Mesothelial cell of epicardium (in vitro differentiated cells): ENCODE measurements at regions not wholly inside any gene's neighbourhood (a gene's known extent, or its start where the extent isn't known, plus 50 kb on each side); places are given as distances from the start of the nearest gene placed in this dataset.
"Not testable (repeated sequence)": the region's sequence is repeated elsewhere in the genome, so short reads cannot be mapped to it uniquely, and the experiment has no call there.

Source experiments
- DNase-seq, 2 experiments: peaks; one replicate each; pipeline ENCODE4 v3.0.0; 2021; ENCODE audit warnings: low spot score in 2 of 2; ENCODE audit not compliant: unreplicated experiment in 2 of 2
- H3K27ac Mint-ChIP-seq: 2 replicates; pipeline ENCODE4 v1.8.0; 2021; ENCODE audit warnings: mixed read lengths
- H3K27me3 Mint-ChIP-seq: 2 replicates; pipeline ENCODE4 v1.8.0; 2021; ENCODE audit warnings: low read depth, mixed read lengths
- H3K36me3 Mint-ChIP-seq: 2 replicates; pipeline ENCODE4 v1.8.0; 2021; ENCODE audit warnings: mixed read lengths
- H3K4me1 Mint-ChIP-seq: 2 replicates; pipeline ENCODE4 v1.8.0; 2021; ENCODE audit warnings: mixed read lengths
- H3K4me3 Mint-ChIP-seq: 2 replicates; pipeline ENCODE4 v1.8.0; 2021; ENCODE audit warnings: mild to moderate bottlenecking, moderate library complexity, mixed read lengths
- H3K9me3 Mint-ChIP-seq: 2 replicates; pipeline ENCODE4 v1.8.0; 2021; ENCODE audit warnings: mixed read lengths
- TF ChIP-seq, protein P1 (sequence below): fragments of 200-600 bp; sonication (generic); IDR thresholded peaks from one replicate; pipeline ENCODE4 v1.5.0; 2021; ENCODE audit warnings: antibody characterized with exemption; ENCODE audit not compliant: unreplicated experiment

DNA sequence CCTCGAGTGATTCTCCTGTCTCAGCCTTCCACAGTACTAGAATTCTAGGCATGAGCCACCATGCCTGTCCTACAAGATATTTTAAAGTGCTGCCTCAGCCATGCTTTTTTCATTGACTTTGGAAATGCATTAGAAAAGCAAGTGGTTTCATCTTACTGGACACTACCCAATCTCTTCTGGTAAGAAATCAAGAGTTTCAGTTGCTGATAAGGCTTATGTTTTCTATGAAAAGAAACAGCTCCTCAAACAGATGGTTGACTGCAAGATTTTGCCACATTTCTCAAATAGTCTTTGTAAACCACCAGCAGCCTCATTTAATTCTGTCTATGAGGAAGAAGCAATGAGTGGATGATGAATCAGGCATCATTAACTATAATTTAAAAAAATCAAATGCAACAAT lies 264.5 kb upstream of the LRP1B start:
- TF ChIP-seq, protein P1, sequence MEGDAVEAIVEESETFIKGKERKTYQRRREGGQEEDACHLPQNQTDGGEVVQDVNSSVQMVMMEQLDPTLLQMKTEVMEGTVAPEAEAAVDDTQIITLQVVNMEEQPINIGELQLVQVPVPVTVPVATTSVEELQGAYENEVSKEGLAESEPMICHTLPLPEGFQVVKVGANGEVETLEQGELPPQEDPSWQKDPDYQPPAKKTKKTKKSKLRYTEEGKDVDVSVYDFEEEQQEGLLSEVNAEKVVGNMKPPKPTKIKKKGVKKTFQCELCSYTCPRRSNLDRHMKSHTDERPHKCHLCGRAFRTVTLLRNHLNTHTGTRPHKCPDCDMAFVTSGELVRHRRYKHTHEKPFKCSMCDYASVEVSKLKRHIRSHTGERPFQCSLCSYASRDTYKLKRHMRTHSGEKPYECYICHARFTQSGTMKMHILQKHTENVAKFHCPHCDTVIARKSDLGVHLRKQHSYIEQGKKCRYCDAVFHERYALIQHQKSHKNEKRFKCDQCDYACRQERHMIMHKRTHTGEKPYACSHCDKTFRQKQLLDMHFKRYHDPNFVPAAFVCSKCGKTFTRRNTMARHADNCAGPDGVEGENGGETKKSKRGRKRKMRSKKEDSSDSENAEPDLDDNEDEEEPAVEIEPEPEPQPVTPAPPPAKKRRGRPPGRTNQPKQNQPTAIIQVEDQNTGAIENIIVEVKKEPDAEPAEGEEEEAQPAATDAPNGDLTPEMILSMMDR: no peak
- no peak for DNase-seq
- H3K4me1 Mint-ChIP-seq: no peaks in the 10 kb centered on the region
- no peak overlapping the region for H3K27ac Mint-ChIP-seq
- H3K36me3 Mint-ChIP-seq: no peaks in the 10 kb centered on the region
- no peak overlapping the region for H3K4me3 Mint-ChIP-seq
- peaks cover 31% of the 10 kb centered on the region for H3K9me3 Mint-ChIP-seq
- H3K27me3 Mint-ChIP-seq: peaks cover 2% of the 10 kb centered on the region

DNA sequence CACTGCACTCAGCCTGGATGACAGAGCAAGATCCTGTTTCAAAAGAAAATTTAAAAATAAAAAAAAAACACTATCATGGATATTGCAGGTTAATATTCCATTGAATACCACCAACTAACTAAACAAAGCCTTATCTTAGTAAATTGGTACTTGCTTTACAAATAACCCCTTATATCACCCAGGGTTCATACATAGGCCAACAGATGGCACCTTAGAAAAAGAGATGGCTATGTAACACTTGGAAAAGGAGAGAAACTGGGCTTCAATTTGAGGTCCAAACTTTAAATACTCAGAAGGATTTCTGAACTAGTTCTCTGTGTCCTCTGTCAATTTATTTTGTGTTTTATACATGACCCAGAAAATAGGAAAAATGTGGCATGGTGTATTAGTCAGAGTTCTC lies 249.6 kb upstream of the LRP1B start:
- no peak overlapping the region for H3K27ac Mint-ChIP-seq
- H3K27me3 Mint-ChIP-seq: no peaks in the 10 kb centered on the region
- peaks cover 17% of the 10 kb centered on the region for H3K9me3 Mint-ChIP-seq
- no peak overlapping the region for H3K4me3 Mint-ChIP-seq
- H3K4me1 Mint-ChIP-seq: no peaks in the 10 kb centered on the region
- DNase-seq: no peak
- H3K36me3 Mint-ChIP-seq: no peaks in the 10 kb centered on the region
- TF ChIP-seq, protein P1: no peak

DNA sequence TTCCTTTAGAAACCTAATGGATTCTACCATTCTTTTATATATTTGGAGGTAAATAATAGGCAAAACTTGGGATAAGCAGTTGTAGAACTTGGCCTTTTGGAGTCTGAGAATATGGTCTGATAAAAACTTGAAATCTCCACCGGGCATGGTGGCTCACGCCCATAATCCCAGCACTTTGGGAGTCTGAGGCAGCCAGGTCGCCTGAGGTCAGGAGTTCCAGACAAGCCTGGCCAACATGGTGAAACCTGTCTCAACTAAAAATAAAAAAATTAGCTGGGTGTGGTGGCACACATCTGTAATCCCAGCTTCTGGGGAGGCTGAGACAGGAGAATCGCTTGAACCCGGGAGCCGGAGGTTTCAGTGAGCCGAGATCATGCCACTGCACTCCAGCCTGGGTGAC lies 231.3 kb upstream of the LRP1B start:
- H3K4me1 Mint-ChIP-seq, H3K36me3 Mint-ChIP-seq, H3K9me3 Mint-ChIP-seq, H3K27ac Mint-ChIP-seq, H3K4me3 Mint-ChIP-seq, H3K27me3 Mint-ChIP-seq, DNase-seq: not testable (repeated sequence)

DNA sequence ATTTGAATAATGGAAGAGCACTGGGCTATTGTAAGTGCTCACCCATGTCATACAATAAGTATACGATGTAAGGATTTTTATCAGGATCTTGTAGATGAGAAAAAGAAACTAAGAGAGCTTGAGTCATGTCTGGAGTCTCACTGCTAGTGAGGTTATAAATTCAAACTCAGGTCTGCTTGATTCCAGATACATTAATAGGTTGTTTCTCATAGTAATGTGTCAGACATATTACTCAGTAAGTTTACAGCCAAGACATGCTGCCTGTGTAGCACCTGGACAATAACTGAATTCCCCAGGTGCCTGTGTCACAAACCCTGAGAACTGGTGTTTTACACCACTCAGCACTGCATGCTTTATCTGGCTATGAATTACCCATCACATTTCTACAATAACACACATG lies 216.9 kb upstream of the LRP1B start:
- Mint-ChIP-seq H3K4me1 (no peaks in the 10 kb centered on the region), H3K9me3 (peaks cover 5% of the 10 kb centered on the region), H3K4me3 (no peak overlapping the region), H3K27me3 (no peaks in the 10 kb centered on the region), H3K36me3 (no peaks in the 10 kb centered on the region), H3K27ac (no peak overlapping the region)
- DNase-seq: no peak
- TF ChIP-seq, protein P1: no peak

DNA sequence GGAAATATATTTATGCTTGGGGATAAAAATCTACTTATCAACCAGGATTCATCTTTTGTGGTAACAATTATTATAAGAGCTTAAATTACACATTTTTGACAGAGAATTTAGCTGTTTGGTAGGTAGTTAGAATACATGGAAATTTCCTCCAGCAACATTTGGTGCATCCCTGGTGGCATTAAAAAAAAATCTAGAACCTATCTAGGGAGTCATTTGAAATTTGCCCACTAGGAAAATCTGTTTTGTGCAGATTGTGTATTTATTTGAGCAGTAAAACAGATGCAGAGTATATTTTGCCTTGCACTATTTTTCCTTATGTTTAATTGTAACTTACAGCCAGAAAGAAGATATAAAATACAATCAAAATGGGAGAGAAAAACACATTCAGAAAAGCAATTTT lies 208.4 kb upstream of the LRP1B start:
- Mint-ChIP-seq H3K9me3 (peaks cover 22% of the 10 kb centered on the region), H3K4me3 (no peak overlapping the region), H3K27me3 (no peaks in the 10 kb centered on the region), H3K4me1 (no peaks in the 10 kb centered on the region), H3K36me3 (no peaks in the 10 kb centered on the region), H3K27ac (no peak overlapping the region)
- no peak for DNase-seq
- TF ChIP-seq, protein P1: no peak

DNA sequence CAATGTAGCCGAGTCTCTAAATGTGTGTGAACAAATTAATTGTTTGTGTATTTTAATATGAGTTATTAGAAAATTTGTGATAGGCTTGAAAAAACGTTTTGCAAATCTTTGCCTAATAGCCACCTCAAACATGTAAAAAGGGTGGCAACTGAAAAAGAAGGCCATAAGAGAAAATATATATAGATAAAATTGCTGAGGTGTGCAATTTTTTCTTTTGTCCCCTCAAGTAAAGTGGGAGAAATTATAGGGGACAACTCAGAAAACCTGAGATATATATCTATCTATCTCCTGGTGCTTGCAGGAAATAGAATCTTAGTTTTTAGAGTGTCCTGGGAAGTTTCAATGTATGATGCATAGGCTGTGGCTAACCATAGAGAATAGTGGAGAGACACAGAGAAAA lies 201.4 kb upstream of the LRP1B start:
- H3K36me3 Mint-ChIP-seq: no peaks in the 10 kb centered on the region
- no peaks in the 10 kb centered on the region for H3K4me1 Mint-ChIP-seq
- H3K4me3 Mint-ChIP-seq: no peak overlapping the region
- DNase-seq: no peak
- no peaks in the 10 kb centered on the region for H3K27me3 Mint-ChIP-seq
- TF ChIP-seq, protein P1: no peak
- peaks cover 14% of the 10 kb centered on the region for H3K9me3 Mint-ChIP-seq
- H3K27ac Mint-ChIP-seq: no peak overlapping the region
